ENCODE measurements at regions not wholly inside any gene's neighbourhood (a gene's known extent, or its start where the extent isn't known, plus 50 kb on each side); places are given as distances from the start of the nearest gene placed in this dataset.

- no peak for DNase-seq (ENCODE audit: low read depth)
Observed at GRCh38 chr4:60173103-60173502, 1027.0 kb upstream of the ADGRL3 start.

GRCh38 chr4:60173718-60174117 is 1026.4 kb upstream of the ADGRL3 start:
- no peak for DNase-seq (ENCODE audit: low read depth)

GRCh38 chr4:60175241-60175640 is 1024.9 kb upstream of the ADGRL3 start:
- DNase-seq (ENCODE audit: low read depth), result no peak

- no peak for DNase-seq (ENCODE audit: low read depth)
Observed at GRCh38 chr4:60187428-60187827, 1012.7 kb upstream of the ADGRL3 start.

- no peak for DNase-seq (ENCODE audit: low read depth)
Observed at GRCh38 chr4:60189286-60189685, 1010.8 kb upstream of the ADGRL3 start.

- DNase-seq (ENCODE audit: low read depth), result no peak
Observed at GRCh38 chr4:60194214-60194613, 1005.9 kb upstream of the ADGRL3 start.

- no peak for DNase-seq (ENCODE audit: low read depth)
Observed at GRCh38 chr4:60195256-60195655, 1004.9 kb upstream of the ADGRL3 start.

GRCh38 chr4:60201052-60201673 is 999.0 kb upstream of the ADGRL3 start:
- peak; percentile 3 for DNase-seq (ENCODE audit: low read depth)

GRCh38 chr4:60209588-60209987 is 990.5 kb upstream of the ADGRL3 start:
- no peak for DNase-seq (ENCODE audit: low read depth)

GRCh38 chr4:60215906-60216305 is 984.2 kb upstream of the ADGRL3 start:
- no peak for DNase-seq (ENCODE audit: low read depth)

GRCh38 chr4:60216752-60217151 is 983.4 kb upstream of the ADGRL3 start:
- peak; percentile 9 for DNase-seq (ENCODE audit: low read depth)

- no peak for DNase-seq (ENCODE audit: low read depth)
Observed at GRCh38 chr4:60221866-60222265, 978.3 kb upstream of the ADGRL3 start.

- DNase-seq (ENCODE audit: low read depth), result no peak
Observed at GRCh38 chr4:60223208-60223923, 976.8 kb upstream of the ADGRL3 start.

- no peak for DNase-seq (ENCODE audit: low read depth)
Observed at GRCh38 chr4:60241866-60242265, 958.3 kb upstream of the ADGRL3 start.

GRCh38 chr4:60249784-60250183 is 950.3 kb upstream of the ADGRL3 start:
- DNase-seq (ENCODE audit: low read depth), result no peak

GRCh38 chr4:60250657-60251056 is 949.5 kb upstream of the ADGRL3 start:
- no peak for DNase-seq (ENCODE audit: low read depth)

- DNase-seq (ENCODE audit: low read depth), result no peak
Observed at GRCh38 chr4:60259781-60260180, 940.3 kb upstream of the ADGRL3 start.

- DNase-seq (ENCODE audit: low read depth), result no peak
Observed at GRCh38 chr4:60266505-60266904, 933.6 kb upstream of the ADGRL3 start.

GRCh38 chr4:60296386-60296785 is 903.7 kb upstream of the ADGRL3 start:
- no peak for DNase-seq (ENCODE audit: low read depth)

GRCh38 chr4:60313611-60314178 is 886.4 kb upstream of the ADGRL3 start:
- no peak for DNase-seq (ENCODE audit: low read depth)

GRCh38 chr4:60314416-60314815 is 885.7 kb upstream of the ADGRL3 start:
- no peak for DNase-seq (ENCODE audit: low read depth)

- DNase-seq (ENCODE audit: low read depth), result no peak
Observed at GRCh38 chr4:60315586-60315985, 884.5 kb upstream of the ADGRL3 start.

- no peak for DNase-seq (ENCODE audit: low read depth)
Observed at GRCh38 chr4:60326735-60327134, 873.4 kb upstream of the ADGRL3 start.

- DNase-seq (ENCODE audit: low read depth), result no peak
Observed at GRCh38 chr4:60327651-60328050, 872.5 kb upstream of the ADGRL3 start.
